ENCODE measurements at regions not wholly inside any gene's neighbourhood (a gene's known extent, or its start where the extent isn't known, plus 50 kb on each side); places are given as distances from the start of the nearest gene placed in this dataset.

GRCh38 chr6:102407886-102408741, 1014.6 kb downstream of the GRIK2 start:
- Histone ChIP-seq H3K9me3 (no peaks in the 10 kb centered on the region), H3K27ac (no peak overlapping the region), H3K4me1 (no peaks in the 10 kb centered on the region), H3K4me3 (no peak overlapping the region), H3K36me3 (no peaks in the 10 kb centered on the region), H3K27me3 (no peaks in the 10 kb centered on the region)
- TF ChIP-seq CTCF (IDR thresholded peaks at IDR 0.05): no peak
- no peak for DNase-seq
- no peak for ATAC-seq
- intact Hi-C loops (cut with DNase I): no loop called here

- intact Hi-C loops (cut with DNase I): no loop called here
- Histone ChIP-seq H3K9me3 (no peaks in the 10 kb centered on the region), H3K4me3 (no peak overlapping the region), H3K27ac (no peak overlapping the region), H3K4me1 (no peaks in the 10 kb centered on the region), H3K27me3 (no peaks in the 10 kb centered on the region), H3K36me3 (no peaks in the 10 kb centered on the region)
- DNase-seq (no peak), ATAC-seq (no peak)
- no peak for TF ChIP-seq CTCF (IDR thresholded peaks at IDR 0.05)
Measured at GRCh38 chr6:102405860-102406259, 1012.4 kb downstream of the GRIK2 start.

- ATAC-seq (no peak), DNase-seq (no peak)
- H3K4me1 ChIP-seq: no peaks in the 10 kb centered on the region
- intact Hi-C loops (cut with DNase I): no loop called here
- H3K4me3 ChIP-seq: no peak overlapping the region
- no peak for TF ChIP-seq CTCF (IDR thresholded peaks at IDR 0.05)
- H3K9me3 ChIP-seq: no peaks in the 10 kb centered on the region
- no peaks in the 10 kb centered on the region for H3K36me3 ChIP-seq
- no peaks in the 10 kb centered on the region for H3K27me3 ChIP-seq
- H3K27ac ChIP-seq: no peak overlapping the region
Measured at GRCh38 chr6:102402635-102403329, 1009.3 kb downstream of the GRIK2 start.

GRCh38 chr6:102398788-102399390, 1005.4 kb downstream of the GRIK2 start:
- intact Hi-C loops (cut with DNase I): no loop called here
- DNase-seq (no peak), ATAC-seq (no peak)
- Histone ChIP-seq H3K4me3 (no peak overlapping the region), H3K4me1 (no peaks in the 10 kb centered on the region), H3K27ac (no peak overlapping the region), H3K27me3 (no peaks in the 10 kb centered on the region), H3K9me3 (peaks cover 0 to 10% of the 10 kb centered on the region in 2 donors), H3K36me3 (no peaks in the 10 kb centered on the region)
- TF ChIP-seq CTCF (IDR thresholded peaks at IDR 0.05): no peak

- peaks cover 0 to 15% of the 10 kb centered on the region in 2 donors for H3K9me3 ChIP-seq
- ATAC-seq (no peak), DNase-seq (peak in 1 of 4 donors; percentile 22)
- H3K27me3 ChIP-seq: no peaks in the 10 kb centered on the region
- intact Hi-C loops (cut with DNase I): no loop called here
- no peak overlapping the region for H3K4me3 ChIP-seq
- no peak overlapping the region for H3K27ac ChIP-seq
- H3K4me1 ChIP-seq: no peaks in the 10 kb centered on the region
- TF ChIP-seq CTCF (IDR thresholded peaks at IDR 0.05): no peak
- no peaks in the 10 kb centered on the region for H3K36me3 ChIP-seq
Measured at GRCh38 chr6:102390541-102390940, 997.0 kb downstream of the GRIK2 start.

Data from left lung (tissue), 4 donors.